ENCODE measurements at regions not wholly inside any gene's neighbourhood (a gene's known extent, or its start where the extent isn't known, plus 50 kb on each side); places are given as distances from the start of the nearest gene placed in this dataset.

GRCh38 chr3:73235768-73236167, 174.3 kb downstream of the EBLN2 start:
- no peaks in the 10 kb centered on the region for H3K4me1 ChIP-seq
- no peaks in the 10 kb centered on the region for H3K36me3 ChIP-seq (replicated peaks in 1 of 2; ENCODE audit: insufficient read depth in 1 of 2, low read depth in 2 of 2)
- H3K27ac ChIP-seq, result no peak overlapping the region
- ATAC-seq (no peak), DNase-seq (no peak)
- intact Hi-C loops (cut with DNase I), result no loop called here
- no peaks in the 10 kb centered on the region for H3K9me3 ChIP-seq
- TF ChIP-seq CTCF (IDR thresholded peaks at IDR 0.05) (no peak), POLR2A (IDR thresholded peaks at IDR 0.05) (no peak)
- WGBS, 2 donors, result 66 to 77% methylated on average over 7 of the region's 7 CpGs
- H3K4me3 ChIP-seq, result no peak overlapping the region
- H3K27me3 ChIP-seq, result no peaks in the 10 kb centered on the region

GRCh38 chr3:73236867-73237266, 175.4 kb downstream of the EBLN2 start:
- Histone ChIP-seq H3K4me1 (no peaks in the 10 kb centered on the region), H3K36me3 (replicated peaks in 1 of 2; ENCODE audit: insufficient read depth in 1 of 2, low read depth in 2 of 2) (no peaks in the 10 kb centered on the region), H3K27ac (no peak overlapping the region), H3K4me3 (no peak overlapping the region), H3K9me3 (no peaks in the 10 kb centered on the region), H3K27me3 (no peaks in the 10 kb centered on the region)
- no peak for ATAC-seq
- TF ChIP-seq CTCF (IDR thresholded peaks at IDR 0.05) (no peak), POLR2A (IDR thresholded peaks at IDR 0.05) (no peak)
- no peak for DNase-seq
- intact Hi-C loops (cut with DNase I), result no loop called here
- WGBS, 2 donors, result 79 to 81% methylated on average over 5 of the region's 5 CpGs

- Histone ChIP-seq H3K4me3 (no peak overlapping the region), H3K36me3 (replicated peaks in 1 of 2; ENCODE audit: insufficient read depth in 1 of 2, low read depth in 2 of 2) (no peaks in the 10 kb centered on the region), H3K9me3 (no peaks in the 10 kb centered on the region), H3K27me3 (no peaks in the 10 kb centered on the region), H3K27ac (no peak overlapping the region), H3K4me1 (no peaks in the 10 kb centered on the region)
- DNase-seq, result no peak
- TF ChIP-seq CTCF (IDR thresholded peaks at IDR 0.05) (no peak), POLR2A (IDR thresholded peaks at IDR 0.05) (no peak)
- no peak for ATAC-seq
- whole genome bisulfite sequencing, 2 donors, result 84 to 87% methylated on average over 3 of the region's 3 CpGs
- intact Hi-C loops (cut with DNase I), result no loop called here
These were observed 182.3 kb downstream of the EBLN2 start for GRCh38 chr3:73243740-73244139.

- TF ChIP-seq CTCF (IDR thresholded peaks at IDR 0.05) (no peak), POLR2A (IDR thresholded peaks at IDR 0.05) (no peak)
- no peak for DNase-seq
- Histone ChIP-seq H3K4me3 (no peak overlapping the region), H3K4me1 (no peaks in the 10 kb centered on the region), H3K9me3 (no peaks in the 10 kb centered on the region), H3K27ac (no peak overlapping the region), H3K36me3 (replicated peaks in 1 of 2; ENCODE audit: insufficient read depth in 1 of 2, low read depth in 2 of 2) (no peaks in the 10 kb centered on the region), H3K27me3 (no peaks in the 10 kb centered on the region)
- intact Hi-C loops (cut with DNase I), result no loop called here
- WGBS, 2 donors, result 75 to 78% methylated on average over 1 of the region's 1 CpG
- ATAC-seq, result no peak
These were observed 184.0 kb downstream of the EBLN2 start for GRCh38 chr3:73245459-73245858.

DNA sequence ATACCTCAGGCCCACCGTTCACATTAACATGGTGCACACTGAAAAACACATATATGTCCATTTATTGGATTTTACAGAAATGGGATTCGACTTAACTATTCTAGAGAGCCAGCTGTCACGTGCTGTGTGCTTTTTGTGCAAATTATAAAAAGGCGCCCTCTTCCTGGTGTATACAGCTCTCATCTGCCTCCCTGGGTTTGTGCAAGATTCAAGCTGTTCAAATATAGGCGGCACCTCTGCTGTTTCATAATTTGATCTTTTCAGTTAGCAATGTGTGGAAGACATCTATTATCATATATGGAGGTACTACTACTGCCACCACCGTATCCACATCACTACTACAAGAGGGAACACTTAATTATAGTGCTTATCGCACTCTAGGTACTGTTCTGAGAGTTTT, 187.6 kb downstream of the EBLN2 start:
- no peak for DNase-seq
- Histone ChIP-seq H3K4me1 (no peaks in the 10 kb centered on the region), H3K4me3 (no peak overlapping the region), H3K27ac (no peak overlapping the region), H3K36me3 (replicated peaks in 1 of 2; ENCODE audit: insufficient read depth in 1 of 2, low read depth in 2 of 2) (no peaks in the 10 kb centered on the region), H3K27me3 (no peaks in the 10 kb centered on the region), H3K9me3 (no peaks in the 10 kb centered on the region)
- intact Hi-C loops (cut with DNase I), result no loop called here
- TF ChIP-seq POLR2A (IDR thresholded peaks at IDR 0.05) (no peak), CTCF (IDR thresholded peaks at IDR 0.05) (no peak)
- ATAC-seq, result no peak
- WGBS, 2 donors, result 82 to 86% methylated on average over 7 of the region's 7 CpGs

Data from body of pancreas (tissue), 4 donors.